Dendritic cell treated with granulocyte-macrophage colony-stimulating factor and Interleukin-4, amounts not matched to agents 40 ng/mL and 50 ng/mL, for 4 days (primary cell): ENCODE measurements at regions not wholly inside any gene's neighbourhood (a gene's known extent, or its start where the extent isn't known, plus 50 kb on each side); places are given as distances from the start of the nearest gene placed in this dataset.
"Not testable (repeated sequence)": the region's sequence is repeated elsewhere in the genome, so short reads cannot be mapped to it uniquely, and the experiment has no call there.

Source experiments
- H3K27ac Mint-ChIP-seq: one replicate; pipeline ENCODE4 v1.8.0; 2022; ENCODE audit warnings: mild to moderate bottlenecking, mixed read lengths
- H3K27me3 Mint-ChIP-seq: one replicate; pipeline ENCODE4 v1.8.0; 2022; ENCODE audit warnings: mild to moderate bottlenecking, mixed read lengths
- H3K36me3 Mint-ChIP-seq: one replicate; pipeline ENCODE4 v1.8.0; 2022; ENCODE audit warnings: low read depth, mixed read lengths
- H3K4me1 Mint-ChIP-seq: one replicate; pipeline ENCODE4 v1.8.0; 2022; ENCODE audit warnings: low read depth, mixed read lengths
- H3K4me3 Mint-ChIP-seq: one replicate; pipeline ENCODE4 v1.8.0; 2022; ENCODE audit warnings: mild to moderate bottlenecking, moderate library complexity, mixed read lengths
- H3K9me3 Mint-ChIP-seq: one replicate; pipeline ENCODE4 v1.8.0; 2022; ENCODE audit warnings: mixed read lengths
- intact Hi-C: fragments of 100-400 bp; cut with micrococcal nuclease; formaldehyde crosslinking; loops from one replicate; pipeline ENCODE4 v1.15.0; 2022

GRCh38 chr3:88807491-88808105 lies 299.8 kb upstream of the EPHA3 start:
- Mint-ChIP-seq H3K36me3 (no peaks in the 10 kb centered on the region), H3K27me3 (no peaks in the 10 kb centered on the region), H3K4me3 (no peak overlapping the region), H3K4me1 (no peaks in the 10 kb centered on the region), H3K27ac (no peak overlapping the region), H3K9me3 (peaks cover 15% of the 10 kb centered on the region)
- intact Hi-C loops, result no loop called here

- H3K9me3 Mint-ChIP-seq, result no peaks in the 10 kb centered on the region
- H3K27me3 Mint-ChIP-seq, result no peaks in the 10 kb centered on the region
- H3K4me3 Mint-ChIP-seq, result no peak overlapping the region
- no peaks in the 10 kb centered on the region for H3K4me1 Mint-ChIP-seq
- no peaks in the 10 kb centered on the region for H3K36me3 Mint-ChIP-seq
- no peak overlapping the region for H3K27ac Mint-ChIP-seq
- intact Hi-C loops, result no loop called here
Observed at GRCh38 chr3:88809993-88810392, 297.4 kb upstream of the EPHA3 start.

- Mint-ChIP-seq H3K4me3 (no peak overlapping the region), H3K27ac (no peak overlapping the region), H3K9me3 (no peaks in the 10 kb centered on the region), H3K27me3 (no peaks in the 10 kb centered on the region), H3K36me3 (no peaks in the 10 kb centered on the region), H3K4me1 (no peaks in the 10 kb centered on the region)
- intact Hi-C loops, result no loop called here
Observed at GRCh38 chr3:88810455-88810854, 297.0 kb upstream of the EPHA3 start.

GRCh38 chr3:88811096-88811495 lies 296.3 kb upstream of the EPHA3 start:
- no peak overlapping the region for H3K4me3 Mint-ChIP-seq
- no peaks in the 10 kb centered on the region for H3K4me1 Mint-ChIP-seq
- H3K27me3 Mint-ChIP-seq, result no peaks in the 10 kb centered on the region
- H3K36me3 Mint-ChIP-seq, result no peaks in the 10 kb centered on the region
- intact Hi-C loops, result no loop called here
- no peak overlapping the region for H3K27ac Mint-ChIP-seq
- no peaks in the 10 kb centered on the region for H3K9me3 Mint-ChIP-seq

- no peak overlapping the region for H3K4me3 Mint-ChIP-seq
- intact Hi-C loops, result no loop called here
- H3K27me3 Mint-ChIP-seq, result no peaks in the 10 kb centered on the region
- H3K27ac Mint-ChIP-seq, result no peak overlapping the region
- H3K4me1 Mint-ChIP-seq, result no peaks in the 10 kb centered on the region
- no peaks in the 10 kb centered on the region for H3K9me3 Mint-ChIP-seq
- no peaks in the 10 kb centered on the region for H3K36me3 Mint-ChIP-seq
Observed at GRCh38 chr3:88812576-88812975, 294.8 kb upstream of the EPHA3 start.

GRCh38 chr3:88816445-88816844 lies 291.0 kb upstream of the EPHA3 start:
- H3K4me3 Mint-ChIP-seq, result no peak overlapping the region
- intact Hi-C loops, result no loop called here
- H3K36me3 Mint-ChIP-seq, result no peaks in the 10 kb centered on the region
- H3K4me1 Mint-ChIP-seq, result no peaks in the 10 kb centered on the region
- no peak overlapping the region for H3K27ac Mint-ChIP-seq
- no peaks in the 10 kb centered on the region for H3K27me3 Mint-ChIP-seq
- no peaks in the 10 kb centered on the region for H3K9me3 Mint-ChIP-seq

GRCh38 chr3:88824666-88825564 lies 282.5 kb upstream of the EPHA3 start:
- Mint-ChIP-seq H3K27ac (no peak overlapping the region), H3K4me3 (no peak overlapping the region), H3K4me1 (no peaks in the 10 kb centered on the region), H3K9me3 (peaks cover 9% of the 10 kb centered on the region), H3K27me3 (no peaks in the 10 kb centered on the region), H3K36me3 (no peaks in the 10 kb centered on the region)
- intact Hi-C loops, result no loop called here

GRCh38 chr3:88828466-88828865 lies 279.0 kb upstream of the EPHA3 start:
- Mint-ChIP-seq H3K36me3 (no peaks in the 10 kb centered on the region), H3K27me3 (no peaks in the 10 kb centered on the region), H3K4me3 (no peak overlapping the region), H3K9me3 (peaks cover 9% of the 10 kb centered on the region), H3K27ac (no peak overlapping the region), H3K4me1 (no peaks in the 10 kb centered on the region)
- intact Hi-C loops, result no loop called here

GRCh38 chr3:88852606-88853005 lies 254.8 kb upstream of the EPHA3 start:
- H3K9me3 Mint-ChIP-seq, result peaks cover 34% of the 10 kb centered on the region
- intact Hi-C loops, result no loop called here
- no peak overlapping the region for H3K27ac Mint-ChIP-seq
- H3K36me3 Mint-ChIP-seq, result no peaks in the 10 kb centered on the region
- no peaks in the 10 kb centered on the region for H3K4me1 Mint-ChIP-seq
- H3K27me3 Mint-ChIP-seq, result no peaks in the 10 kb centered on the region
- no peak overlapping the region for H3K4me3 Mint-ChIP-seq

- Mint-ChIP-seq H3K4me3 (no peak overlapping the region), H3K9me3 (peaks cover 25% of the 10 kb centered on the region), H3K27me3 (no peaks in the 10 kb centered on the region), H3K27ac (no peak overlapping the region), H3K36me3 (no peaks in the 10 kb centered on the region), H3K4me1 (no peaks in the 10 kb centered on the region)
- intact Hi-C loops, result no loop called here
Observed at GRCh38 chr3:88863196-88863595, 244.2 kb upstream of the EPHA3 start.

- H3K9me3 Mint-ChIP-seq, result peaks cover 10% of the 10 kb centered on the region
- H3K27ac Mint-ChIP-seq, result no peak overlapping the region
- H3K36me3 Mint-ChIP-seq, result no peaks in the 10 kb centered on the region
- no peaks in the 10 kb centered on the region for H3K27me3 Mint-ChIP-seq
- intact Hi-C loops, result no loop called here
- H3K4me3 Mint-ChIP-seq, result no peak overlapping the region
- H3K4me1 Mint-ChIP-seq, result no peaks in the 10 kb centered on the region
Observed at GRCh38 chr3:88876724-88877123, 230.7 kb upstream of the EPHA3 start.

GRCh38 chr3:88879905-88880304 lies 227.5 kb upstream of the EPHA3 start:
- Mint-ChIP-seq H3K4me3 (no peak overlapping the region), H3K27ac (no peak overlapping the region), H3K36me3 (no peaks in the 10 kb centered on the region), H3K9me3 (peaks cover 22% of the 10 kb centered on the region), H3K4me1 (no peaks in the 10 kb centered on the region), H3K27me3 (no peaks in the 10 kb centered on the region)
- intact Hi-C loops, result no loop called here

- H3K36me3 Mint-ChIP-seq, result no peaks in the 10 kb centered on the region
- H3K27me3 Mint-ChIP-seq, result no peaks in the 10 kb centered on the region
- no peak overlapping the region for H3K4me3 Mint-ChIP-seq
- H3K4me1 Mint-ChIP-seq, result no peaks in the 10 kb centered on the region
- no peak overlapping the region for H3K27ac Mint-ChIP-seq
- intact Hi-C loops, result no loop called here
- peaks cover 36% of the 10 kb centered on the region for H3K9me3 Mint-ChIP-seq
Observed at GRCh38 chr3:88882121-88882520, 225.3 kb upstream of the EPHA3 start.

- H3K27ac Mint-ChIP-seq, H3K4me3 Mint-ChIP-seq: not testable (repeated sequence)
Observed at GRCh38 chr3:88886624-88887023, 220.8 kb upstream of the EPHA3 start.

GRCh38 chr3:88896026-88896425 lies 211.4 kb upstream of the EPHA3 start:
- H3K9me3 Mint-ChIP-seq, result peaks cover 15% of the 10 kb centered on the region
- intact Hi-C loops, result no loop called here
- H3K36me3 Mint-ChIP-seq, result no peaks in the 10 kb centered on the region
- H3K27ac Mint-ChIP-seq, result no peak overlapping the region
- H3K4me1 Mint-ChIP-seq, result no peaks in the 10 kb centered on the region
- no peak overlapping the region for H3K4me3 Mint-ChIP-seq
- H3K27me3 Mint-ChIP-seq, result no peaks in the 10 kb centered on the region

More at GRCh38 chr3:88886624-88887023, 220.8 kb upstream of the EPHA3 start:
- H3K36me3 Mint-ChIP-seq, intact Hi-C loops, H3K27me3 Mint-ChIP-seq, H3K4me1 Mint-ChIP-seq: not testable (repeated sequence)
- H3K9me3 Mint-ChIP-seq, result peaks cover 66% of the 10 kb centered on the region
